IMR-90 (cell line): ENCODE measurements at regions not wholly inside any gene's neighbourhood (a gene's known extent, or its start where the extent isn't known, plus 50 kb on each side); places are given as distances from the start of the nearest gene placed in this dataset.

Source experiments
- ATAC-seq: fragments of 200-7000 bp; cut with Tn5 transposase; 2 replicates; pipeline ENCODE4 v1.9.1; 2020; ENCODE audit warnings: low read depth, mild to moderate bottlenecking, moderate library complexity
- BruUV-seq: library from RNA; stranded (reverse); fragments of 400-500 nt; replicated peaks from 2 replicates; lab custom pipeline; 2021; lab: Mats Ljungman, UMichigan
- CTCF ChIA-PET: fragments of 300-600 bp; formaldehyde crosslinking; extraction: SDS; loops from one replicate; lab custom pipeline; 2021; ENCODE audit warnings: antibody characterized with exemption; lab: Yijun Ruan, JAX
- POLR2A ChIA-PET: fragments of 300-600 bp; sonication (Branson Sonifier 250); formaldehyde crosslinking; loops from one replicate; lab custom pipeline; 2022; ENCODE audit warnings: antibody characterized with exemption; ENCODE audit not compliant: unreplicated experiment; lab: Charles Lee
- DNase-seq: peaks from one replicate; pipeline ENCODE4 v3.0.0; 2013
- H2AFZ ChIP-seq: replicated peaks from 2 replicates; pipeline ENCODE3; 2013; ENCODE audit warnings: low read length, mild to moderate bottlenecking; ENCODE audit not compliant: poor library complexity
- H2AK5ac ChIP-seq: 2 replicates; pipeline ENCODE4 v1.6.1; 2013; ENCODE audit warnings: low read depth, low read length, inconsistent platforms
- H2AK9ac ChIP-seq: replicated peaks from 2 replicates; pipeline ENCODE3; 2013; ENCODE audit warnings: mild to moderate bottlenecking, low read depth, low read length, moderate library complexity; ENCODE audit not compliant: poor library complexity
- H2BK120ac ChIP-seq: 2 replicates; pipeline ENCODE4 v1.6.1; 2013; ENCODE audit warnings: low read depth, low read length, inconsistent platforms
- H2BK15ac ChIP-seq: 3 replicates; pipeline ENCODE4 v1.6.1; 2013; ENCODE audit warnings: low read depth, low read length, inconsistent platforms
- H2BK20ac ChIP-seq: 2 replicates; pipeline ENCODE4 v1.6.1; 2013; ENCODE audit warnings: low read depth, mild to moderate bottlenecking, inconsistent platforms, low read length, moderate library complexity
- H2BK5ac ChIP-seq: 2 replicates; pipeline ENCODE4 v1.6.1; 2013; ENCODE audit warnings: mild to moderate bottlenecking, low read depth, low read length, inconsistent platforms; ENCODE audit not compliant: poor library complexity, severe bottlenecking
- H3K14ac ChIP-seq: replicated peaks from 2 replicates; pipeline ENCODE4 v1.6.1; 2013; ENCODE audit warnings: low read depth, low read length, inconsistent platforms
- H3K18ac ChIP-seq: 2 replicates; pipeline ENCODE4 v1.6.1; 2013; ENCODE audit warnings: low read depth, low read length, control low read depth
- H3K23ac ChIP-seq: 2 replicates; pipeline ENCODE4 v1.6.1; 2013; ENCODE audit warnings: low read depth, low read length, inconsistent platforms
- H3K27ac ChIP-seq: 2 replicates; pipeline ENCODE4 v1.5.1; 2013; ENCODE audit warnings: mild to moderate bottlenecking, control low read depth, low read length; ENCODE audit not compliant: insufficient read depth
- H3K27me3 ChIP-seq: 2 replicates; pipeline ENCODE4 v1.6.1; 2013; ENCODE audit warnings: low read length; ENCODE audit not compliant: control insufficient read depth, insufficient read depth
- H3K36me3 ChIP-seq: 2 replicates; pipeline ENCODE4 v1.6.1; 2013; ENCODE audit warnings: low read length, mixed read lengths; ENCODE audit not compliant: control insufficient read depth, insufficient read depth
- H3K4ac ChIP-seq: 2 replicates; pipeline ENCODE4 v1.6.1; 2013; ENCODE audit warnings: low read depth, low read length, inconsistent platforms
- H3K4me1 ChIP-seq: 2 replicates; pipeline ENCODE4 v1.6.1; 2013; ENCODE audit warnings: low read length, mixed read lengths; ENCODE audit not compliant: control insufficient read depth, insufficient read depth
- H3K4me2 ChIP-seq: 2 replicates; pipeline ENCODE4 v1.6.1; 2013; ENCODE audit warnings: low read depth, mild to moderate bottlenecking, control low read depth, low read length, moderate library complexity
- H3K4me3 ChIP-seq: 2 replicates; pipeline ENCODE4 v1.5.1; 2013; ENCODE audit warnings: low read depth, mild to moderate bottlenecking, control low read depth, low read length, moderate library complexity; ENCODE audit not compliant: insufficient read depth
- H3K56ac ChIP-seq: 2 replicates; pipeline ENCODE4 v1.6.1; 2013; ENCODE audit warnings: low read length, inconsistent platforms; ENCODE audit not compliant: insufficient read depth; ENCODE audit errors: extremely low read depth
- H3K79me1 ChIP-seq, 2 experiments: 2 replicates each; pipeline ENCODE4 v1.6.1; 2013; ENCODE audit warnings: low read length in 2 of 2, inconsistent platforms in 1 of 2, low read depth in 1 of 2
- H3K9ac ChIP-seq: 2 replicates; pipeline ENCODE4 v1.6.1; 2013; ENCODE audit warnings: low read depth, low read length, control low read depth
- H3K9me1 ChIP-seq: 2 replicates; pipeline ENCODE4 v1.6.1; 2013; ENCODE audit warnings: low read length, inconsistent platforms; ENCODE audit not compliant: insufficient read depth
- H3K9me3 ChIP-seq: 2 replicates; pipeline ENCODE4 v1.6.1; 2013; ENCODE audit warnings: low read length; ENCODE audit not compliant: control insufficient read depth, insufficient read depth
- H4K20me1 ChIP-seq: 2 replicates; pipeline ENCODE4 v1.6.1; 2013; ENCODE audit warnings: low read length, inconsistent platforms; ENCODE audit not compliant: insufficient read depth
- H4K5ac ChIP-seq: 2 replicates; pipeline ENCODE4 v1.6.1; 2013; ENCODE audit warnings: mild to moderate bottlenecking, low read depth, low read length, control low read depth
- H4K8ac ChIP-seq, 2 experiments: 2 replicates each; pipeline ENCODE4 v1.6.1; 2013; ENCODE audit warnings: low read depth in 2 of 2, low read length in 2 of 2, control low read depth in 1 of 2, inconsistent platforms in 1 of 2
- H4K91ac ChIP-seq: 2 replicates; pipeline ENCODE4 v1.6.1; 2013; ENCODE audit warnings: low read depth, low read length, inconsistent platforms; ENCODE audit not compliant: insufficient read depth
- BHLHE40 ChIP-seq: fragments of 150-350 bp; IDR thresholded peaks from 2 replicates; pipeline ENCODE4 v1.6.1; 2016; ENCODE audit warnings: mild to moderate bottlenecking, low read depth, low read length
- CEBPB ChIP-seq: IDR thresholded peaks from 2 replicates; pipeline ENCODE4 v1.6.1; 2012; ENCODE audit warnings: low read depth, low read length, improper control_type of control experiment
- CHD1 ChIP-seq: IDR thresholded peaks from 2 replicates; pipeline ENCODE4 v1.6.1; 2012; ENCODE audit warnings: low read depth, low read length, improper control_type of control experiment
- ELK1 ChIP-seq: fragments of 150-350 bp; IDR thresholded peaks from 2 replicates; pipeline ENCODE4 v1.6.1; 2016; ENCODE audit warnings: low read depth, mild to moderate bottlenecking, low read length, moderate library complexity, borderline replicate concordance
- FOS ChIP-seq: fragments of 150-350 bp; IDR thresholded peaks from 2 replicates; pipeline ENCODE4 v1.6.1; 2016; ENCODE audit warnings: low read depth, low read length
- MAFK ChIP-seq: IDR thresholded peaks from 2 replicates; pipeline ENCODE4 v1.6.1; 2012; ENCODE audit warnings: low read depth, low read length, improper control_type of control experiment
- MAZ ChIP-seq: IDR thresholded peaks from 2 replicates; pipeline ENCODE4 v1.6.1; 2012; ENCODE audit warnings: low read depth, mild to moderate bottlenecking, low read length, improper control_type of control experiment, moderate library complexity, borderline replicate concordance
- MXI1 ChIP-seq: IDR thresholded peaks from 2 replicates; pipeline ENCODE4 v1.6.1; 2012; ENCODE audit warnings: low read depth, mild to moderate bottlenecking, low read length, moderate library complexity, borderline replicate concordance
- NFE2L2 ChIP-seq: fragments of 150-350 bp; IDR thresholded peaks from 2 replicates; pipeline ENCODE4 v1.6.1; 2016; ENCODE audit warnings: low read depth, mild to moderate bottlenecking, low read length
- POLR2A ChIP-seq: IDR thresholded peaks from 2 replicates; pipeline ENCODE4 v1.6.1; 2012; ENCODE audit warnings: mild to moderate bottlenecking, low read depth, low read length
- RAD21 ChIP-seq: IDR thresholded peaks from 2 replicates; pipeline ENCODE4 v1.6.1; 2012; ENCODE audit warnings: low read length, improper control_type of control experiment
- RCOR1 ChIP-seq: IDR thresholded peaks from 2 replicates; pipeline ENCODE4 v1.6.1; 2012; ENCODE audit warnings: mild to moderate bottlenecking, low read length, improper control_type of control experiment; ENCODE audit not compliant: insufficient replicate concordance
- RFX5 ChIP-seq: IDR thresholded peaks from 2 replicates; pipeline ENCODE4 v1.8.0; 2012; ENCODE audit warnings: low read depth, mild to moderate bottlenecking, low read length, moderate library complexity
- SMC3 ChIP-seq: fragments of 150-350 bp; IDR thresholded peaks from 2 replicates; pipeline ENCODE4 v1.6.1; 2016; ENCODE audit warnings: low read depth, mild to moderate bottlenecking, antibody characterized with exemption, low read length, moderate library complexity
- USF2 ChIP-seq: fragments of 150-350 bp; IDR thresholded peaks from 2 replicates; pipeline ENCODE4 v1.6.1; 2017; ENCODE audit warnings: mild to moderate bottlenecking, antibody characterized with exemption, low read length, low read depth
- dilution Hi-C: fragments of 300-500 bp; cut with HindIII; formaldehyde crosslinking; loops from one replicate; pipeline ENCODE4 v1.14.3; 2018; ENCODE audit warnings: low sequenced_read_pairs; ENCODE audit not compliant: unreplicated experiment
- in situ Hi-C: fragments of 300-500 bp; cut with MboI; formaldehyde crosslinking; loops from 3 replicates; pipeline ENCODE4 v1.14.3; 2019; ENCODE audit warnings: low sequenced_read_pairs, inconsistent platforms, mixed read lengths
- intact Hi-C: fragments of 100-400 bp; cut with micrococcal nuclease; formaldehyde crosslinking; loops from 2 replicates; pipeline ENCODE4 v1.10.0; 2022
- TF ChIP-seq, protein P1 (sequence below): conservative IDR thresholded peaks from 2 replicates; pipeline ENCODE4 v1.5.1; 2012; ENCODE audit warnings: mild to moderate bottlenecking, low read depth, low read length, improper control_type of control experiment

DNA sequence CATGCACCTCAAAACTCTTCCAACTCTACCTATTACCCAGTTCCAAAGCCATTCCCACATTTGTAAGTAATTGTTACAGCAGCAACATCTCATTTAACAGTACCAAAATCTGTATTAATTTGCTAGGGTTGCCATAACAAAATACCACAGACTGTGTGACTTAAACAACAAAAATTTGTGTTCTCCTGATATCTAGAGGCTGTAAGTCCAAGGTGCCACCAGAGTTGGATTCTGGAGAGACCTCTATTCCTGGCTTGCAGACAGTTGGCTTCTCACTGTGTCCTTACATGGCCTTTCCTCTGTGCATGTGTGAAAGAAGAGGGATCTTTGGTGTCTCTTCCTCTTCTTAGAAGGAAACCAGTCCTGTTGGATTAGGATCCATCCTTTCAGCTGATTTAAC, 203.8 kb upstream of the PIK3R1 start:
- Histone ChIP-seq H3K18ac (no peak overlapping the region), H3K9me1 (no peaks in the 10 kb centered on the region), H2AK9ac (no peak overlapping the region), H2AK5ac (no peak overlapping the region), H2BK20ac (no peak overlapping the region), H3K56ac (no peak overlapping the region), H4K5ac (no peak overlapping the region), H3K36me3 (no peaks in the 10 kb centered on the region), H3K79me1 (no peaks in the 10 kb centered on the region), H3K14ac (no peak overlapping the region), H4K20me1 (no peaks in the 10 kb centered on the region), H3K23ac (no peak overlapping the region), H3K4me1 (no peaks in the 10 kb centered on the region), H4K91ac (no peak overlapping the region), H3K27me3 (0 out of 2 replicates have a peak, but pooled peaks cover 2% of the 10 kb centered on the region), H2BK120ac (no peak overlapping the region), H4K8ac (no peak overlapping the region), H3K4me2 (no peak overlapping the region), H2AFZ (no peak overlapping the region), H3K9me3 (no peaks in the 10 kb centered on the region), H3K4ac (no peak overlapping the region), H3K9ac (no peak overlapping the region), H3K4me3 (no peak overlapping the region), H3K27ac (no peak overlapping the region), H2BK15ac (no peak overlapping the region), H2BK5ac (no peak overlapping the region)
- dilution Hi-C loops = no loop called here
- in situ Hi-C loops = no loop called here
- intact Hi-C loops = no loop called here
- CTCF ChIA-PET = no interaction called here
- no TSS peak for BruUV-seq
- TF ChIP-seq FOS (no peak), RFX5 (no peak), CEBPB (no peak), CHD1 (no peak), SMC3 (no peak), USF2 (no peak), RCOR1 (no peak), ELK1 (no peak), BHLHE40 (no peak), NFE2L2 (no peak), RAD21 (no peak), MAFK (no peak), MAZ (no peak), POLR2A (no peak), MXI1 (no peak)
- TF ChIP-seq, protein P1, sequence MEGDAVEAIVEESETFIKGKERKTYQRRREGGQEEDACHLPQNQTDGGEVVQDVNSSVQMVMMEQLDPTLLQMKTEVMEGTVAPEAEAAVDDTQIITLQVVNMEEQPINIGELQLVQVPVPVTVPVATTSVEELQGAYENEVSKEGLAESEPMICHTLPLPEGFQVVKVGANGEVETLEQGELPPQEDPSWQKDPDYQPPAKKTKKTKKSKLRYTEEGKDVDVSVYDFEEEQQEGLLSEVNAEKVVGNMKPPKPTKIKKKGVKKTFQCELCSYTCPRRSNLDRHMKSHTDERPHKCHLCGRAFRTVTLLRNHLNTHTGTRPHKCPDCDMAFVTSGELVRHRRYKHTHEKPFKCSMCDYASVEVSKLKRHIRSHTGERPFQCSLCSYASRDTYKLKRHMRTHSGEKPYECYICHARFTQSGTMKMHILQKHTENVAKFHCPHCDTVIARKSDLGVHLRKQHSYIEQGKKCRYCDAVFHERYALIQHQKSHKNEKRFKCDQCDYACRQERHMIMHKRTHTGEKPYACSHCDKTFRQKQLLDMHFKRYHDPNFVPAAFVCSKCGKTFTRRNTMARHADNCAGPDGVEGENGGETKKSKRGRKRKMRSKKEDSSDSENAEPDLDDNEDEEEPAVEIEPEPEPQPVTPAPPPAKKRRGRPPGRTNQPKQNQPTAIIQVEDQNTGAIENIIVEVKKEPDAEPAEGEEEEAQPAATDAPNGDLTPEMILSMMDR = no peak
- POLR2A ChIA-PET = no interaction called here
- no peak for ATAC-seq
- no peak for DNase-seq
